HEK293T (cell line): ENCODE measurements at regions not wholly inside any gene's neighbourhood (a gene's known extent, or its start where the extent isn't known, plus 50 kb on each side); places are given as distances from the start of the nearest gene placed in this dataset.

Experiments used
- ELF4 ChIP-seq: fragments of 450-650 bp; IDR thresholded peaks from 2 replicates; pipeline ENCODE4 v1.6.1; 2017; ENCODE audit warnings: antibody characterized with exemption
- TF ChIP-seq, protein P1 (sequence below): fragments of 450-650 bp; IDR thresholded peaks from 2 replicates; pipeline ENCODE4 v1.6.1; 2016

DNA sequence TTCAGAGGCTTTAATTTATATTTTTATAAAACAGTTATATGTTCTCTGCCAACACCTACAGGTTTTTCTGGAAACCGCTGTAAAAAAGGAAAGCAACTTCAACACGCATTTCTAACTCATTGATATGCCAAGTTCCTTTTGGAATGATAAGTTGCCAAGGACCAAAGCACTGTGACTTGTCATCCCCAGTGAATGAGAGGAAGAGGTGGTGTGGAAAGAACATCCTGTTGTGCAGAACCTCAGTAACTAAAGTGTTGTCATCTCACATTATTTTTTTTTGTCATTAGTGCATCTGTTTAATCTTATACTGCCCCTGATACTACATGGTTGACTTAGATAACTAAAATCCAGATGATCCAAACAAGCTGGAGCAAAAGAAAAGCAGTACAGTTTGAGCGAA is 96.0 kb upstream of the NEUROD1 start:
- no peak for TF ChIP-seq ELF4
- TF ChIP-seq, protein P1, sequence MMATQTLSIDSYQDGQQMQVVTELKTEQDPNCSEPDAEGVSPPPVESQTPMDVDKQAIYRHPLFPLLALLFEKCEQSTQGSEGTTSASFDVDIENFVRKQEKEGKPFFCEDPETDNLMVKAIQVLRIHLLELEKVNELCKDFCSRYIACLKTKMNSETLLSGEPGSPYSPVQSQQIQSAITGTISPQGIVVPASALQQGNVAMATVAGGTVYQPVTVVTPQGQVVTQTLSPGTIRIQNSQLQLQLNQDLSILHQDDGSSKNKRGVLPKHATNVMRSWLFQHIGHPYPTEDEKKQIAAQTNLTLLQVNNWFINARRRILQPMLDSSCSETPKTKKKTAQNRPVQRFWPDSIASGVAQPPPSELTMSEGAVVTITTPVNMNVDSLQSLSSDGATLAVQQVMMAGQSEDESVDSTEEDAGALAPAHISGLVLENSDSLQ: no peak
